Testis (tissue), 2 donors: ENCODE measurements at regions not wholly inside any gene's neighbourhood (a gene's known extent, or its start where the extent isn't known, plus 50 kb on each side); places are given as distances from the start of the nearest gene placed in this dataset.

Source experiments
- DNase-seq: peaks from one replicate; pipeline ENCODE4 v3.0.0-alpha.2; 2019
- H3K27ac ChIP-seq, 2 donors: fragments of 200-600 bp; sonication (generic); one replicate each; pipeline ENCODE4 v1.5.1; 2019
- H3K27me3 ChIP-seq: fragments of 200-600 bp; sonication (generic); one replicate; pipeline ENCODE4 v1.5.1; 2019
- H3K36me3 ChIP-seq: fragments of 200-600 bp; sonication (generic); one replicate; pipeline ENCODE4 v1.5.1; 2017; ENCODE audit warnings: low read depth; ENCODE audit errors: missing control alignments
- H3K4me1 ChIP-seq: fragments of 200-600 bp; sonication (generic); one replicate; pipeline ENCODE4 v1.5.1; 2019
- H3K4me3 ChIP-seq, 2 donors: fragments of 200-600 bp; sonication (generic); one replicate each; pipeline ENCODE4 v1.5.1; 2017 to 2019
- H3K9me3 ChIP-seq: fragments of 200-600 bp; sonication (generic); one replicate; pipeline ENCODE4 v1.5.1; 2017
- CTCF ChIP-seq, 3 experiments: fragments of 450-650 bp in 2 of 3; fragments of 200-600 bp in 1 of 3; sonication (generic) in 1 of 3; IDR thresholded peaks; one replicate each; pipeline ENCODE4 v1.5.1; 2016 to 2019; ENCODE audit warnings: antibody characterized with exemption in 3 of 3, mild to moderate bottlenecking in 2 of 3, moderate library complexity in 1 of 3
- POLR2A ChIP-seq: fragments of 450-650 bp; IDR thresholded peaks from one replicate; pipeline ENCODE4 v1.6.1; 2017; ENCODE audit warnings: antibody characterized with exemption, mild to moderate bottlenecking, moderate library complexity
- WGBS, 2 donors: methylation state at CpG; one replicate each; pipeline ENCODE4 v1.1.5; 2018; 5-methylcytosine and 5-hydroxymethylcytosine counted together
- intact Hi-C: fragments of 100-400 bp; cut with DNase I; formaldehyde crosslinking; loops from one replicate; pipeline ENCODE4 v1.15.1; 2023; ENCODE audit warnings: low total_unique reads

DNA sequence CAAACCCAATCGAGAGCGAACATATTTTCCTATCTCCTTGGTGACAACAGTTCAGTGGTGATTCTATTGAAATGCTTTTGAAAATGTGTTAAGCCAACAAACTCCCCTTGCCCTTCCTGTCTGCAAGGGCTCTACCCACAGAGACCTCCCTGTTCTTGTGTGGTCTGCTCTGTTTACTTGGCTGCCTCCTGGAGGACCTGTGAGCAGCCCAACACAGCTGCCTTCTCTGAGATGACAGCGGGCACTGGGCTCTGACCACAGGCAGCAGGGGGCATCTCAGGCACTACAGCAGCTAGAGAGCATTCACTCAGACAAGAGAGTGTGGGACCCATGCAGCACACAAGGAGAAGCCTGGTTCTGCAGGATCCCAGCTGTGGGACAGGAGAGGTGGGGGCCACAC, 416.4 kb downstream of the TCERG1L start:
- no peak for DNase-seq
- Histone ChIP-seq H3K27ac (no peak overlapping the region), H3K36me3 (no peaks in the 10 kb centered on the region), H3K27me3 (no peaks in the 10 kb centered on the region), H3K4me3 (no peak overlapping the region), H3K4me1 (no peaks in the 10 kb centered on the region), H3K9me3 (no peaks in the 10 kb centered on the region)
- 66 to 69% methylated on average over 2 to 3 of the region's 3 CpGs for WGBS, 2 donors
- TF ChIP-seq POLR2A (no peak), CTCF (IDR thresholded peaks at IDR 0.05) (no peak)
- intact Hi-C loops = no loop called here

DNA sequence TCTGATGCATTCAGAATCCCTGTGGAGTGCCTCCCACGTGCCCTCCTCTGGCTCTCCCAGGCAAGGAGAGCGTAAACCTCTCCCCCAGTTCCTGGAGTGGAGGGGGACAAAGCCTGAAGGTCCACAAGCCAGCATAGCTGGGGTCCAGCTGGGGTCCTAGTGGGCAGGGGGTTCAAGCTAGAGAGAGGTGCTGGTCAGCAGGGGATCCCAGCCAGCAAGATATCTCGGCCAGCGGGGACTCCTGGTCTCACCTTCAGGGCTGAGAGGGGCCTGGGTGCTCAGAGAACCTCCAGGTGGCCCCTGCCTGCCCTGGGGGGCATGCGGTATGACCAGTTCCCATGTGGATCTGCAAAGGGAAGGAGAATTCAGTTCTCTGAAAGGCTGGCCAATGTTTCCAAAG, 413.7 kb downstream of the TCERG1L start:
- no peak for DNase-seq
- Histone ChIP-seq H3K36me3 (no peaks in the 10 kb centered on the region), H3K4me3 (no peak overlapping the region), H3K27me3 (no peaks in the 10 kb centered on the region), H3K27ac (no peak overlapping the region), H3K4me1 (no peaks in the 10 kb centered on the region), H3K9me3 (no peaks in the 10 kb centered on the region)
- TF ChIP-seq POLR2A (no peak), CTCF (IDR thresholded peaks at IDR 0.05) (no peak)
- intact Hi-C loops = no loop called here
- WGBS, 2 donors = 83% methylated on average over 5 of the region's 5 CpGs

GRCh38 chr10:130898381-130898780, 413.1 kb downstream of the TCERG1L start:
- TF ChIP-seq POLR2A (no peak), CTCF (IDR thresholded peaks at IDR 0.05) (no peak)
- H3K4me1 ChIP-seq = no peaks in the 10 kb centered on the region
- no peaks in the 10 kb centered on the region for H3K36me3 ChIP-seq
- H3K27me3 ChIP-seq = no peaks in the 10 kb centered on the region
- DNase-seq = no peak
- no peaks in the 10 kb centered on the region for H3K9me3 ChIP-seq
- H3K4me3 ChIP-seq = no peak overlapping the region
- whole genome bisulfite sequencing, 2 donors = 84 to 91% methylated on average over 6 of the region's 6 CpGs
- no peak overlapping the region for H3K27ac ChIP-seq
- intact Hi-C loops = no loop called here

GRCh38 chr10:130899856-130900255, 411.7 kb downstream of the TCERG1L start:
- intact Hi-C loops = no loop called here
- Histone ChIP-seq H3K9me3 (no peaks in the 10 kb centered on the region), H3K4me3 (no peak overlapping the region), H3K4me1 (no peaks in the 10 kb centered on the region), H3K27me3 (no peaks in the 10 kb centered on the region), H3K36me3 (no peaks in the 10 kb centered on the region), H3K27ac (no peak overlapping the region)
- WGBS, 2 donors = 95 to 98% methylated on average over 10 to 12 of the region's 12 CpGs
- TF ChIP-seq CTCF (IDR thresholded peaks at IDR 0.05) (no peak), POLR2A (no peak)
- DNase-seq = no peak

DNA sequence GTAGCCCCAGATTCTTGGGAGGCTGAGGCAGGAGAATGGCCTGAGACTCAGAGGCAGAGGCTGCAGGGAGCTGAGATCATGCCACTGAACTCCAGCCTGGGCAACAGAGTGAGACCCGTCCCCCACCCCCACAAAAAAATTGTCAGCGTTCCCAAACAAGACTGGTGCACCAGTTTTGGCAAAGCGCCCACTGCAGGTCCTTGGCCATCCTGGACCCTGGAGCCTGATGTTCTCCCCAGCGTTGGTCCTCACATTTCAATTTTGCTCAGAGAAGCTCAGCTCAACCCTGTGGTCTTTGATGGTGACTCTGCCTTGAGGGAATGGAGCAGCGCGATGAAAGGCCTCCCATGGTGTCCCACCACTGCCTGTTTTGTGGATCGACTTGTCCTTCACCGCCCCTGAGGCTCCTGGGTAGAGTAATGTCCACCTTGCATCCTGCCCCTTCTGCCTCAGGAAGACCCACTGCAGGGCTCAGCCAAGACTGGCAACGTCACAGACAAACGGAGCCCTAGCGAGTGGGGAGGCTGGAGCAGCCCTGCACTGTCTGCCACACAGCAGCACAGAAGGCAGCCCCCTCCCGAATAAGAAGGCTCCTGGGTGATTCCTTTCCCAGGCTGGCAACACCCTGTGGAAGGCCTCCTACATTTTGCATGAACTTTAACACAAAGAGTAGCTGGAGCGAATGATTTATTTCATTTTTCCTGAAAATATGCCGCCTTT, 410.9 kb downstream of the TCERG1L start:
- Histone ChIP-seq H3K4me3 (no peak overlapping the region), H3K9me3 (no peaks in the 10 kb centered on the region), H3K27me3 (no peaks in the 10 kb centered on the region), H3K27ac (no peak overlapping the region), H3K4me1 (no peaks in the 10 kb centered on the region), H3K36me3 (no peaks in the 10 kb centered on the region)
- intact Hi-C loops = no loop called here
- WGBS, 2 donors = 85 to 87% methylated on average over 11 to 14 of the region's 14 CpGs
- no peak for DNase-seq
- TF ChIP-seq POLR2A = no peak
- no peak for TF ChIP-seq CTCF (IDR thresholded peaks at IDR 0.05)
